ENCODE measurements at regions not wholly inside any gene's neighbourhood (a gene's known extent, or its start where the extent isn't known, plus 50 kb on each side); places are given as distances from the start of the nearest gene placed in this dataset.
"Not testable (repeated sequence)": the region's sequence is repeated elsewhere in the genome, so short reads cannot be mapped to it uniquely, and the experiment has no call there.

DNA sequence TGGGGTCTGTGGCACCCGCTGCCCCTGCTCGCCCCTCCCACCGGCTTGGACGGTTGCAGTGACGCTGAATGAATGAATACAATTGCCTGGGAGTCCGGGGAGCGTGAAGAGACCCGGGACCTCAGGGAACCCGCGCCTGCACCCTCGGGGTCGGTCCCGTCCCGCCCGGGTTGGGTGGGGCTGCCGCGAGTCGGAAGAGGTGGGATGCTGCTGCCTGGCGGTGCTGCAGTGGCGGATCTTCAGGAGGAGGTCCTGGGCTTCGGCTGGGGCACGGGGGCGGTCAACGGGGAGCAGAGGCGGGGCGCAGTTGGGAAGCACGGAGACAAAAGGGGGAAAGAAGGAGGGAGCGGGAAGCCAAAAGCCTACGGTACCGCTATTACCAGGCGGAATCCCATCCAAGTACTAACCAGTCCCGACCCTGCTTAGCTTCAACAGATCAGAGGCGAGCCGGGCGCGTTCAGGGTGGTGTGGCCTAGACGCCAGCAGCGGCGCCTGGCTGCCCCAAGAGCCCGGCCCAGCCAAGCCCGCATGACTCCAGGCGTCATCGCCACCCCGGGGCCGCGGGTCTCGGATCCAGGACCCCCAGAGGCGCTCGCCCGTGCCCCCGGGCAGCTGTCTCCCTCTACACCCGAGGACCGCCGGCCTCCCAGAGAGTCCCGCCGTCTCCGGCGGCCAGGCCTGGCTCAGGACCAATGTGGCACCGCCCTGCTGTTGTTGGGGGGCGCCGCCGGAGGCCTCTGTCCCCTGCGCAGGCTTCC, 1612.3 kb downstream of the SPATA31A7 start:
- not testable (repeated sequence) for TF ChIP-seq CTCF, POLR2A (IDR thresholded peaks at IDR 0.05)
